AG09319 (cell line): ENCODE measurements at regions not wholly inside any gene's neighbourhood (a gene's known extent, or its start where the extent isn't known, plus 50 kb on each side); places are given as distances from the start of the nearest gene placed in this dataset.

Experiments
- DNase-seq: peaks from one replicate; pipeline ENCODE4 v3.0.0-alpha.2; 2010; ENCODE audit warnings: low read depth; ENCODE audit errors: extremely low read depth
- CTCF ChIP-seq: IDR thresholded peaks from 2 replicates; pipeline ENCODE4 v1.5.1; 2011; ENCODE audit warnings: low read depth, mild to moderate bottlenecking, inconsistent platforms, low read length, moderate library complexity

- no peak for DNase-seq
- no peak for TF ChIP-seq CTCF
These were observed 111.6 kb downstream of the MAGEE2 start for GRCh38 chrX:75673468-75673867.

- TF ChIP-seq CTCF, result no peak
- no peak for DNase-seq
These were observed 129.4 kb downstream of the MAGEE2 start for GRCh38 chrX:75655627-75656026.

GRCh38 chrX:75649829-75650228, 127.0 kb upstream of the ZDHHC15 start:
- no peak for DNase-seq
- TF ChIP-seq CTCF, result no peak

DNA sequence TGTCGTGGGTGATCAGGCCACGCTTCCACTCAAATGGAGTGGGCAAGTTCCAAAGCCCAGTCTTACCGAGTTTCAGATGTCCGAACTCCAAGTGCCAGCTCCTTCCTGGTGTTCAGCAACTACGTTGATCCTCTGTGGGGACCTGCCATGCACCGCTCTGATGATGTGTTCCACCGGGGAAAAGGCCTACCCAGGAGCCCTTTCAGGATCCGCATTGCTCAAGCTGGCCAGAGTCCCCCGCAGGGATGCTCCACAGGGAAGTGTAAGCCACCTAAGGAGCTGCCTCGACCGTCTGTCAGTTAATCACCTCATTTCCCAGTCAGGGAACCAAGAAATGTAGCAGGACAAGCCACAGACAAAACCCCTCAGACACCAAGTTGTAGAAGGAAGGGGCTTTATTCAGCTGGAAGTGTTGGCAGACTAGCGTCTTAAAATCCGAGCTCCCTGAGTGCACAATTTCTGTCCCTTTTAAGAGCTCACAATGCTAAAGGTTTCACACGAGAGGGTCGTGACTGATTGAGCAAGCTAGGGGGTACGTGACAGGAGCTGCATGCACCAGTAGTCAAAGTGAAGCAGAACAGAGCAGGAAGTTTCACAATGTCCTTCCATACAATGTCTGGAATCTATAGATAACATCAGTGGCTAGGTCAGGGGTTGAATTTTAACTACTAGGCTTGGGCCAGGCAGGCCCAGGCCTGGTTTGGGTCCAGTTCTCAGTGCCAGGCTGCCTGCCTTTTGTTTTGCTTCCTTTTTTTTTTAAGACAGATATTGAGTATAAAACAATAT, 126.2 kb upstream of the ZDHHC15 start:
- no peak for DNase-seq
- TF ChIP-seq CTCF, result no peak

- DNase-seq, result no peak
- no peak for TF ChIP-seq CTCF
These were observed 120.0 kb upstream of the ZDHHC15 start for GRCh38 chrX:75642811-75643361.

DNA sequence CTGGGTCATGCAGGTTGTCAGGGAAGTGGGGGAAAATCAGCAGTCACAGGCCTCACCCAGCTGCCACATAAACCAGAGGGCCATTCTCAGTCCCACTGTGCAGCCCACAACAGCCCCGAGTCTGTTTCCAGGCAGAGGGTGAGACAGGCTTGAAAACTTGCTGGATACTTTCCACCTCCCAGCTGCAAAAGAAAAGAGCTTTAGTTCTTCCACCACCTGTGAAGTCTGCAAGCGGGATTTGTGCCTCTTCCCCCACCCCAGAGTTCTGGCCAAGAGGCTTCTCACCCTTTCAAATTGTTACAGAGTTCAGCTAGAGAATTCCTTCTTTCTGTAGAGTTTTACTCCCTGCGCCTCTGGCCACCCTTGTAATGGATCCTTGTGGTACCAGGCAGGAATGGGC, 115.5 kb upstream of the ZDHHC15 start:
- no peak for TF ChIP-seq CTCF
- DNase-seq, result no peak

DNA sequence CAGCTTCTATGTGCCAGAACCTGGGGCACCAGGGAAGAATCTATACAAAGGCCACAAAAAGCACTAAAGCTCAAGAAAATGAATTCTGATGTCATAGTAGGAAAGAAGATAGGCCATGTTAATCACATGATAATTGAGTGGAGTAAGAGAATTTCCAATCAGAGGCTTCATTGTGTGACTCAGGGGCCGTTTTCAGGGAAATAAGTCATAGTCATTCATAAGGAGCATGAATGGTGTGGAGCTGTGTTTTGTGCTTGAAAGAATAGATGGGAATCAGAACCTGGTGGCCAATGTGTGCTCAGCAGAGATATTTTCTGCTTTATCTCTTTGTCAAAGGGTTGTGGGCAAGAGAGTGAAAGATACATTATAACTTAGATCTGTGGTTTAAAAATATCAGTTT, 102.4 kb upstream of the ZDHHC15 start:
- DNase-seq, result no peak

More for the DNA sequence above, 102.4 kb upstream of the ZDHHC15 start:
- no peak for TF ChIP-seq CTCF
